Renal cortex interstitium (tissue), 11 donors: ENCODE measurements at regions not wholly inside any gene's neighbourhood (a gene's known extent, or its start where the extent isn't known, plus 50 kb on each side); places are given as distances from the start of the nearest gene placed in this dataset.

Experiments used
- DNase-seq, 11 donors: peaks; one replicate each; pipeline ENCODE4 v3.0.0-alpha.2; 2013; ENCODE audit warnings: low read depth in 9 of 11, low spot score in 4 of 11; ENCODE audit errors: extremely low read depth in 1 of 11

DNA sequence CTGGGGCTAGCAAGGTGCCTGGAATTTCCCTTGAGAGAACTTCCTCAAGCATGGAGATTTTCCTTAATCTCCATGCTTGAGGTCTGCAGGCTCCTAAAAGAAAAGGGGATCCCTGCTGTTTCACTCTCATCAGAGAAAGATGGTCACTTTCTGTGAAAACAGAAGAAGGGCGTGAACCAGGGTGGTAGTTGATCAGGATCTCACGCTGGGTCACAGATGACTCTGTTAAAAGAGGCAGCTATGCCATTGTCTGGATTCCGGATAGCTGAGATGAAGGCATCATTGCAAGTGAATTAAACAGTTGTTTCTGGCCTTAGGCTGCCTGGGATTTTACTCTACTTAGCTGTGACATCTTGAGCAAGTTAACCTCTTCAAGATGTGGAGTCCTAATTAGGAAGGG is 525.9 kb downstream of the TYW1 start:
- no peak for DNase-seq

DNA sequence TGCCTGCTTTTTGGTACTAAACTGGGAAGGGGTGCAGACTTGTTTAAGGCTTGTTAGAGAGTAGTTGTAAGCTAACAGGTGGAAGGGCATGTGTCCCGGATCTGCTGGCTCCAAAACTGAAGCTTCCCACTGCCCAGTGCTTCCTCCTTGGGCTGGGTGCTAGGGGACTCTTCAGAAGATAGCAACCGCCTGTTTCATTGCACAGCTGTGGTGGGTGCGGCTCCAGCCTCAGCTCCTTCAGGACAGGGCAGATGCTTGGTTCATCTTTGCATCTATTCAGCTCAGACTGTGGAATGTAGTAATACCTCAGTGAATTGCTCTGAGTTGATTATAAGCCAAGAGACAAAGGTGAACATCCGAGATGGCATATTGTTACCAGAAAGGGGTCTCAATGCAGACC is 527.1 kb downstream of the TYW1 start:
- DNase-seq: no peak

DNA sequence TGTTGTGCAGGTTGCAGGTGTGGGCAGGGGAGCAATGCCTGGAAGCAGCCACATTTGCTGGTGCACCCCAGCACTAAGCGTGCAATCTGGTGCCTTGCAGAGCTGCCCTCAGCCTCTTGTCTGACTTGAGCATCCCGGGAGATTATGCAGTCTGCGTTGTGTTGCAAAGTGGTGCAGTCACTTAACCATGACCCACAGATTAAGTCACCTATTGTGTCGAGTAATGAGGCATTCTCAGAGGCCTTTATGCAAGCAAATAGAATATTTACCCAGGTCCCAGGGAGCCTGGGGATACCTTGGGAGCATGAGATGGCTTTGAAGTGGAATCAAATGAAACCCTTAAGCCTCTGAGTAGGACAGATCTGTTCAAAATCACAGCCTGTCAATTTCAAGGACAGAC is 529.0 kb downstream of the TYW1 start:
- DNase-seq: no peak

DNA sequence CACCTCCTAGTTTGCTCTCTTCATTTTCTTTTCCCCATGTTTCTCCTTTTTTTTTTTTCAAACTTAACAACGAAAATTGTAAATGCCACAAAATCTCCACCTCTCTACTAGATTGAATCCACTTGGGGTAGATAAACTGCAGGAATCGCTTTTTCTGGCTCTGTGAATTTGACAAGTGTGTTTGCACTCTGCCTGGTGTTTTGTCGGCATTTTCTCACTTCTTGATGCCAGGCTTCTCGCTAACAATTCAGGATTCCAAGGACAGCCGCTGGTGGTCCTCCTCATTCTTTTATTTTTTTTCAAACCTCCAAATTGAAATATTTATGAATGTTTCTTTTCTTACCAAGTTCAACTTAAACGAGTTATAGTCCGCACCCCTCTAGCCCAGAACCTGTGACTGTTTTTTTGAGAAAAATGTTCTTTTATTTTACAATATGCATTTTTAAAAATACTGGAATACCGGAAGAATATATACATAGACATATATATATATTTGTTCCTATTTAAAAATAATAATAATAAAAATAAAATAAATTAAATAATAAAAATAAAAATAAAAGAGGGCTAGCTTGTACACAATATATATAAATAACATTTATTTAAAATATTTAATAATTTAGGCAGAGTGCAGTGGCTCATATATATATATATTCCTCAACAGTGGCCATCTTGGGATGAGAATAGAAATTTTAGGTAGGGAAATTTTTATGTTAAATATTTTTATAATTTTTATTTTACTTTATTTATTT is 538.8 kb downstream of the TYW1 start:
- no peak for DNase-seq

DNA sequence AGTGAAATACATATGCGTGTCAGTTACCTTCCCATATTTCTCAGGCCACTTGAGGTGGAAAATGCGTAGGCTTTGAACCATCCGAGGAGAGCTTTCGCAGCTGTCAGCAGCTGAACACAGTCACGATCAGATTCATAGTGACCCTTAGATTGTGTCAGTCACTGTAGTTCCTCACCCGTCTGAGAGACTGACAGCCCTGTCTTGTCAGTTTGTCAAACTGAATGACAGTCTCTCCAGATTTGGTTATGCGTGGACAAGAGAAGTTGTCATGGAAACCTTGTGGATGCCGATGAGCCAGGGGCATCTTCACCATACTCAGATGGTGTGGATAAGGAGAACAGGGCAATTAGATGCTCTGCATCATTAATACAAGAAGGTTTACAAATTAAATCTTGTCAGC is 546.3 kb downstream of the TYW1 start:
- DNase-seq: no peak

DNA sequence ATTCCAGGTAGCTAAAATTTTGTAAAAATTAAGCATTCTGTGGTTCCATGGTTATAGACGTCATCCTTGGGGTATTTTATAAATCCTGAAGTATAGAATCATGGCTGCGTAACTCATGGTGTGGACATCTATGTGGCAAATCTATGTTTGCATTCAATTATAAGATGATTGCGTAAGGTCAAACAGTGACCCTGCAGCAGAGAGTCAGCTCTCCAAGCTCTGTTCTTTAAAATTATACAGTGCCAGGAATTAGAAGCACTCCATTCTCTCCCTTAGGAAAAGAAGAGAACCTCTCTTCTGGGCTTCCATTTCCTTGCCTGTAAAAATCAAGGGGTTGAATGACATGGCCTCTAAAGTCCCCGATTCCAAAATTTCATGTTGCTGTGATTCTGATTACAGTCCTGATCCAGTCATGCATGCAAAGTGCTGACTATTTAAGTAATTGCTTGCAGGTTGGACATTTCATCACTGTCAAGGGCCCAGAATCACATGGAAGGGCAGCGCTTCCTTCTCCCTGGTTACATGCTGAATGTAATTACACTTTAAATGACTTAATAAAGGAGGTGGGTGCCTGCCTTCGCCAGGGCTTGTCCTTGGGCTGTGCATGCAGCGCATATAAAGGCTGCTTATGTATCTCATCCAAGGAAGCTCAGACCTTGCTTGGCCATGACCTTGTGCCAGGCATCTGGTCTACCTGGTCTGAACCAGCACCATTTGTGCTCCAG is 550.7 kb downstream of the TYW1 start:
- DNase-seq: no peak

DNA sequence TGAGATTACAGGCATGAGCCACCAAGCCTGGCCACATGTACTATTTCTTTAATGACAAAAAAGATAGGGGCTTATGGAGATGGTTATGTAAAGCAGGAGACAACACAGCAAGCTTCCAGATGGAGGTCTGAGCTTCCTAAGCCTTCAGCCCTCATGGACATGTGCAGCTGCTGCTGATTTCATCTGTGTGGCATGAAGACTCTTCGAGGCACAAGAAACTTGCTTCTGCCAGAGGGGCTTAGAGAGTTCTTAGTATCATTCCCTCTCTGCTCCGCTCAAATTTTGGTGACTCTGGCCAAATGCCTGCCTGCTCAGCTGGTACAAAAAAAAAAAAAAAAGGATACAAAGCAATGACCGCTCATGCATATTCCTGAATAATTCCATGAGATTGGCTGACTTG is 552.5 kb downstream of the TYW1 start:
- DNase-seq: no peak

DNA sequence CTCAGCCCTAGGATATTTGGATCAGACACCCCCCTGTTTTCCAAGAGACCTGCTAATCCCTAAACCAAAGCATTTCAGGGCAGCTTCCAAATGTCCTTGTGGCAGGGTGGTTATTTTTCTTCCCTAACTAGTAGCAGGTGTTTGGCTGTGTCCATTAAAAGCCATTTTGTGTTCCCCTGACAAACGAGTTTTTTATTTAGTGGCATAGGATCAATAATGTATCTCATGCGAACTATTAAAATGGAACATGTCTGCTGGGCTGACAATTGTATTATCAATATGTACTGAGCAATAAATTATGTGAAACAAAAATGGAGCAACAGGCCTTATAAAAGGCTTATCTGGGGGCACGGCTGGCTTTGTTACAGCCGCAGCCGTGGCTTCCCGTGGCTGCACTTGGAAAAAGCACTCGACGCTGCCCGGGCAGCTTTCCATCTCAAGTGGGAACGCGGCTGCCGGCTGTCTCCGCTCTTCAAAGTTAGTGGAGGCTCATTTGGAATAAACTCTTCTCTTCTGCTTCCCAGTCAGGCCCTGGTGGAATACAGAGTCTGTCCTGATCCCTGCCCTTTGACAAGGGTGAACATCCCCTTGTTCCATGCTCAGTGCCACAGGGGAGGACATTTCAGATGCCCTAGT is 554.3 kb downstream of the TYW1 start:
- DNase-seq: no peak

DNA sequence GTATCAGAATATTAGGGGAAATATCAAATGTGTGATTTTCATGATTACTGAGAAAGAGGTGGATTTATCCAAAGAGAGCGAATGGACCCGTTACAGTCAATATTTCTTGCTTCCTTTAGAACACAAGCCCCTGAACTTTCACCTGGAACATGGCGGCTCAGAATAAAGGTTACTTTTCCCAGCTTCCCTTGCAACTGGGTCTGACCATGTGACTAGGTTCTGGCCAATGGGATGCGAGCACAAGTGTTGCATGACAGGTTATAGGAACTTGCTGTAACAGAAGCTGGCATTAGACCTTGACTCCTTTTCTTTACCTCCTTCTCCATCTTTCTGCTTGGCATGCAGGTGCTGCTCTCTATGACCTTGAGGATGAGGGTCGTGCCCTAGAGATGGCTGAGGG is 556.1 kb downstream of the TYW1 start:
- DNase-seq: no peak

DNA sequence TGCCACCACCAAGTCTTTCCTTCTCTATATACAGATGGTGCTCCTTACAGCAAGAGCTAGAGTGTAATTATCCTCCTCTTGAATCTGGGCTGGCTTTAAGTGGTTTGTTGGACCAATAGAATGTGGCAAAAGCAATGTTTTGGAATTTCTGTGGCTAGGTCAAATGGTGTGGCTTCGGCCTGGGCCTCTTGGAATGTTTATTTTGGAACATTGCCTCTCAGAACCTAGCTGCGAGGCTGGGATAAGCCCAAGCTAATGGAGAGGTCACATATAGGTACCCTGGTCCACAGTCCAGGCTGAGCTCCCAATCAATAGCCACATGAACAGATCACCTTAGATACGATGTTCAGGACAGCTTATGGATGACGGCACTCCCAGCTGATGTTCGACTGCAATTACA is 556.7 kb downstream of the TYW1 start:
- DNase-seq: no peak

DNA sequence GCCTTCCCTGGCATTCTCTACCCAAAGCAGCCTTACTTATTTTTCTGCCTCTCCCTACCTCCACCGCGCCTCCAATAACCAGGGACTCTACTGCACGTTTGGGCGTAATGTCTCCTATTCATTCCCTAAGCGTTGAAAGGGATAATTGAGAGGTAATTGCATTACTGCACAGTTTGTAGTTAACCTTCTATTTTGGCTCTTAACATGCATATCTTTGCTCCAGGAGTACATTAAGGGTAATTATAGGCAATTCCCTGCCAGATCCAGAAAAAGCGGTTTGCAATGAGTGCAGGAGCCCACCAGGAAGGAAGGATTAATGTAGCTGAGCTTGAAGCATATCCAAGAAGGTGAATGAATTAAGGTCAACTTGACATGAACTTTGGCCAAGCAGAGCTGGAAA is 558.4 kb downstream of the TYW1 start:
- DNase-seq: no peak

DNA sequence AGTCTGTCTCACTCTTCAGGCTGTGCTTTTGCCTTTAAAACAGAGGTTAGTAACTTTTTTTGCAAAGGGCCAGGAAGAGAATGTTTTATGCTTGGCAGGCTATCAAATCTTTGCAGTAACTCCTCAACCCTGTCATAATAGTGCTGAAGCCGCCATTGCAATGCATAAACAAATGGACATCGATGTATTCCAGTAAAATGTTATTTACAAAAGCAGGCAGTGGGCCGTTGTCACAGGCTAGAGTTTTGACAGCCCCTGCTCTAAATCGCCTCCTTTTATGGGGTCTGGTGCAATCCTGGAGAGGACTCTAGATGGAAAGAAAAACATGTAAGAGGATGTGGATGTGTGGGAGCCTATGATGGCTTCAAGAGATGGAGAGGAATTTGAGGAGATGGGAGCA is 568.3 kb downstream of the TYW1 start:
- DNase-seq: peak in 8 of 11 donors; percentile 13 to 58 (median 28)

DNA sequence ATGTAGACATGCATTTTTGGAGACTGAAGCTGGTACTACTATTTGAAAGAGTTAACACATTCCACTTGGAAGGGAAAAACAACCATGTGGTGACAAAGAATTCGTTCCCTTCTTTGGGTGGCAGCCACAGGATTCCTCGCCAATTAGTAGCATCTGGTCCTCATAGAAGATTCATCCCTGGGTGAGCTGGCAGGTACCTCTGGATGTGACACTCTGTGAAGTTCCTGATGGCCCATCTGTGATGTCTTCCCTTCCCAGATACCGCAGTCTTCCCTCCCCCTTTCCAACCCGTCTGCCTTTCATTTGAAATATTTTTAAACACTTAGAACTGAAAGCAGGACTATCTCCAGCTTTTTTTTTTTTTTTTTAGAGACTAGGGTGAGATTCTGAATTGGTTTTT is 569.5 kb downstream of the TYW1 start:
- no peak for DNase-seq

DNA sequence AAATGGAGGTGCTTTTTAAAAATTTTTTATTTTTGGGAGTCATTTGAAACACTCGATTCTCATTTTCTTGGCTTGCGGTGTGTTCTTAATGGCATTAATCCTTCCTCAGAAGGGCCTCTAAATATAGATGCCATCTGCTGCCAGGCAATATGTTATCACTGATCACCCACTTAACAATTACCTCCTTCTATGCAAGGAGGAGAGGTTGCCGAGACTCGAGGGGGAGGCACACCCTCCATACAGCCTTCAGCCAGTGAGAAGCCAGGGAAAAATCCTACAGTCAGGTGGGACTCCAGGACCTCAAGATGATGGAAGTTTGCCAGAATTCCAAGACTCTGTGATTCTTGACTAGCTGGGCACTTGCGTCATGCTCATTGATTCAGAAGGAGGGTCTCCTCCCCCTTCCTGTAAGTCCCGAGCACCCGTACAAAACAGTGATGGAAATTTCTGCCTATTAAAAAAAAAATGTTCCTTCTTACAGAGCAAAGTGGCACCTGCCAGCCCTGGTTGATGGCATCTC is 574.5 kb downstream of the TYW1 start:
- no peak for DNase-seq

DNA sequence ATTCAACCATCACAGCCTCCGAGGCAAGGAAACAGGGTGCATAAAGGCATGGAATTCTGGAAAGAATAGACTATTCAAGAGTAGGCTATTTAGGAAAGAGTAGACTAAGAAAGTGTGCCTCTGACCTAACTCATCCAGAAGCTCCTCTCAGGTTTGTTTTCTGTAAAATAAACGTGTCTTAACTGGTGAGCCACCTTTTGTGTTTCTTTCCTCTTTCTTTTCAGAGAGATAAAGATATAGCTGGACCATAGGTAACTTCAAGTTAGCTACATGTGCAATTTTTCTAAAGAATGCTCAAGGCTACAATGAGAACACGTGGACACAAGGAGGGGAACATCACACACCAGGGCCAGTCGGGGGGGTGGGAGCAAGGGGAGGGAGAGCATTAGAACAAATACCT is 577.0 kb downstream of the TYW1 start:
- no peak for DNase-seq

DNA sequence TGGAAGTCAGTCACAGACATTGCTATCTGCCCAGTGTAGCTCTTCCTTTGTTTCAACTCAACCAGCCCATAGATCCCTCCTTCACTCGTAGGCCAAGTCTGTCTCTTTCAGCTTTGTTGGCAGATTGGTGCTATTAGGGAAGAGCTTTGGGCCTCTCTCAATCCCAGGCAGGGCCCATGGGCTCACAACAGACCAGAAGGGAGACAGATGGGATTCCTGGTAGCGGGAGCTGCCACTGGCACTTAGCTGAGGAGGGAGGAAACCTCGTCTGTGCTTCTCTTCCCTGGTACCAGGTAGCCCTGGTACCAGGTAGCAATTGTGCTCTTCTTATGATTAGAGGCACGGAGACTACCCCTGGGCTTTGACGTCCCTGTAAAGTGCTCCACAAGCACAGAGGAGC is 592.0 kb downstream of the TYW1 start:
- DNase-seq: no peak

DNA sequence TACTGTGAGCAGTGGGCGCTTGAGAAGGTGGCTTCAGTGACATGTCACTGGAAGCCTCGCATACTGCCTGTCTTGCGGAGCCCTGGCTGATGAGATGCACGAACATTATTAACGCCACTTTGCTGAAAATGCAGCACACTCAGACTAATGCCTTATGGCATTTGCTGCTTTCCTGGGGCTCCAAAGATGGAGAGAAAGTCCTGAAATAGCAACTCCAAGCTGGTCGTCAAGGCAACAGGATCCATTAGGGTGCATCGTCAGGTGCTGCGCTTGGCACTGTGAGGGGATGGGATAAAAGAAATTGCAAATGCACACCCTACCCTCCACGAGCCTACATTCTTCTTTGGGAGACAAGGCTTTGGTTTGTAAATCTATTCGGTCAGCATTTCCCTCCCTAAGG is 592.5 kb downstream of the TYW1 start:
- no peak for DNase-seq

DNA sequence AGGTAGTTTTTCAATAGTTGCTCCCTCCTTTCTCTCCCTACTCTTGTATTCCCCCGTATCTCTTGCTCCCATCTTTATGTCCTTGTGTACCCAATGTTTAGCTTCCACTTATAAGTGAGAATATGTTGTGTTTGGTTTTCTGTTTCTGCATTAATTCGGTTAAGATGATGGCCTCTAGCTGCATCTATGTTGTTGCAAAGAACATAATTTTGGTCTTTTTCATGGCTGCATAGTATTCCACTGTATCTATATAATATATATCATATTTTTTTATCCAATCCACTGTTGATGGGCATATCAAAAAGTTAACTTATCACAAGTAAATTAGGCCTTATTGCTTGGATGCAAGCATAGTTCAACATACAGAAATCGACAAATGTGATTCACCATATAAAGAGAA is 594.0 kb downstream of the TYW1 start:
- DNase-seq: no peak

DNA sequence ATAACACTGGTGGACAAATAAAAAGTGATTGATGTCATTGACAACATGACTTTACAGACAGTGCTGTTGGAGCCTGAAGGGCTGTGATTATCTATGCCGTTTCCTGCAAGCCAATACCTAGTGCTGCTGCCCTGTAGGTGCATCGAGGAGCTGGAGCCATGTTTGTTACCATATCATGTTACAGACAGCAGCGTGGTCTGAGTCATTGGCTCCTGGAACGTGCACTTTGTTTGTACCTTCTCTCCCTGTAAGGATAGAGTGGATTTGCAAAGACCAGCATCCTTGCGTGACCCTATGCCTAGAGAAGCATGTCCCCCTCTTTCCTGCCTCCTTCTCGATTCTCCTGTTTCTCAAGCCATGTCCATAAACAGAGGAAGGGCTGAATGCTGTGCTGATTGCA is 597.2 kb downstream of the TYW1 start:
- peak in 6 of 11 donors; percentile 22 to 53 (median 39) for DNase-seq

DNA sequence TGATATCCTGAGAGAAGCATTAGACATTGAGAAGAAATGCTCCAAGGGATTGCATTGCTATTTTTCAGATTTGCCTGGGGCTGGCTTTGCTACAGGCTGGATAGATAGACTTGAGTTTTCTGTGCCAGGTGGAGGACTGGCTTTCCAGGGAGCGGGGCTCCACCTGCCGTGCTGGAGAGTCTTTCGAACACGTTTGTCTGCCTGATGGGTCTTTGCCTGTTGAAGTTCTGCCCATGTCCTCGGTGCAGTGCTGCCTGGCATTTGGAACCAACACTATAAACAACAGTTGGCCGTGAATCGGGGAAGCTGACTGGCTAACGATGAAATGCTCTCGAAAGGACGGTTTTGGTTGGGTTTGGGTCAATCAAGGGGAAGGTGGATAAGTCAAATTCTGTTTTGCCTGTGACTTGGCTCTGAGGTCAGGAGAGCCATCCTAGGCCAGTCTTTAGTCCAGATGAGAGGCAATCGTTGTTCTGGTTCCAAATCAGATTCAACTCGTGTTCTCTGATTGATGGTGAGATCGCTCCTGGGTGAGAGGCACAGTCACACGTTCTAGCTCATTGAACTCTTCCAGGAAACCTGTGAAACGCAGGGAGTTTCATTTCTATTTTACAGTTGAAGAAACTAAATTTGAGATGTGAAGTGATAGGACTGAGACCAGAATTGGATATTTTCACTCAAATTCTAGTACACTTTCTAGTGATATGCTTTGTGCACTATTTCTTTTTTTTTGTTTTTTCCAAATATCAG is 599.0 kb downstream of the TYW1 start:
- no peak for DNase-seq
